GM21786 (cell line): ENCODE measurements at regions not wholly inside any gene's neighbourhood (a gene's known extent, or its start where the extent isn't known, plus 50 kb on each side); places are given as distances from the start of the nearest gene placed in this dataset.

Experiments used
- ATAC-seq: cut with Tn5 transposase; IDR thresholded peaks from one replicate; pipeline ENCODE4 v1.9.1; 2021; ENCODE audit not compliant: unreplicated experiment

- no peak for ATAC-seq
These were observed 242.9 kb downstream of the CDC5L start for GRCh38 chr6:44630125-44631028.

GRCh38 chr6:44631968-44632367 is 244.5 kb downstream of the CDC5L start:
- ATAC-seq = no peak

GRCh38 chr6:44634321-44634720 is 246.8 kb downstream of the CDC5L start:
- no peak for ATAC-seq

GRCh38 chr6:44635486-44635885 is 248.0 kb downstream of the CDC5L start:
- ATAC-seq = no peak

- ATAC-seq = no peak
These were observed 249.2 kb downstream of the CDC5L start for GRCh38 chr6:44636561-44637248.

GRCh38 chr6:44641344-44642031 is 254.0 kb downstream of the CDC5L start:
- ATAC-seq = no peak

- no peak for ATAC-seq
These were observed 254.8 kb downstream of the CDC5L start for GRCh38 chr6:44642349-44642748.

- ATAC-seq = no peak
These were observed 255.5 kb downstream of the CDC5L start for GRCh38 chr6:44642870-44643522.

GRCh38 chr6:44645276-44645675 is 257.8 kb downstream of the CDC5L start:
- no peak for ATAC-seq

- ATAC-seq = no peak
These were observed 258.8 kb downstream of the CDC5L start for GRCh38 chr6:44646355-44646754.

- no peak for ATAC-seq
These were observed 262.0 kb downstream of the CDC5L start for GRCh38 chr6:44649365-44650025.

- ATAC-seq = no peak
These were observed 263.0 kb downstream of the CDC5L start for GRCh38 chr6:44650495-44650894.

- ATAC-seq = no peak
These were observed 263.4 kb downstream of the CDC5L start for GRCh38 chr6:44650947-44651346.

- no peak for ATAC-seq
These were observed 264.1 kb downstream of the CDC5L start for GRCh38 chr6:44651604-44652003.

- no peak for ATAC-seq
These were observed 265.0 kb downstream of the CDC5L start for GRCh38 chr6:44652547-44652946.

- ATAC-seq = no peak
These were observed 265.6 kb downstream of the CDC5L start for GRCh38 chr6:44653091-44653490.

GRCh38 chr6:44653761-44654218 is 266.3 kb downstream of the CDC5L start:
- ATAC-seq = no peak

- ATAC-seq = no peak
These were observed 268.2 kb downstream of the CDC5L start for GRCh38 chr6:44655412-44656342.

GRCh38 chr6:44656691-44657090 is 269.2 kb downstream of the CDC5L start:
- ATAC-seq = no peak
